Cardiac muscle cell (in vitro differentiated cells and primary cell): ENCODE measurements at regions not wholly inside any gene's neighbourhood (a gene's known extent, or its start where the extent isn't known, plus 50 kb on each side); places are given as distances from the start of the nearest gene placed in this dataset.

Experiments
- DNase-seq, 2 donors: peaks; one replicate each; pipeline versions ENCODE4 v3.0.0 to v3.0.0-alpha.2; 2010 to 2017; ENCODE audit warnings: low read depth in 1 of 2, low spot score in 1 of 2
- H3K27ac ChIP-seq: fragments of 200-600 bp; sonication (generic); 2 replicates; pipeline ENCODE4 v1.5.1; 2016
- H3K27me3 ChIP-seq: fragments of 200-600 bp; sonication (generic); 2 replicates; pipeline ENCODE4 v1.6.0; 2016; ENCODE audit warnings: control low read depth
- H3K36me3 ChIP-seq: fragments of 200-600 bp; sonication (generic); 2 replicates; pipeline ENCODE4 v1.5.1; 2016; ENCODE audit warnings: control low read depth
- H3K4me1 ChIP-seq: fragments of 200-600 bp; sonication (generic); 2 replicates; pipeline ENCODE4 v1.8.1; 2017; ENCODE audit warnings: low read depth, mild to moderate bottlenecking, mixed run types
- H3K4me3 ChIP-seq: fragments of 200-600 bp; sonication (generic); 2 replicates; pipeline ENCODE4 v1.5.1; 2016; ENCODE audit warnings: mild to moderate bottlenecking
- H3K9me3 ChIP-seq: fragments of 200-600 bp; sonication (generic); 2 replicates; pipeline ENCODE4 v1.5.1; 2017; ENCODE audit warnings: low read depth, mild to moderate bottlenecking, control low read depth
- TF ChIP-seq, protein P1 (sequence below): IDR thresholded peaks from 2 replicates; pipeline ENCODE4 v1.5.1; 2012; ENCODE audit warnings: low read depth, mild to moderate bottlenecking, low read length

DNA sequence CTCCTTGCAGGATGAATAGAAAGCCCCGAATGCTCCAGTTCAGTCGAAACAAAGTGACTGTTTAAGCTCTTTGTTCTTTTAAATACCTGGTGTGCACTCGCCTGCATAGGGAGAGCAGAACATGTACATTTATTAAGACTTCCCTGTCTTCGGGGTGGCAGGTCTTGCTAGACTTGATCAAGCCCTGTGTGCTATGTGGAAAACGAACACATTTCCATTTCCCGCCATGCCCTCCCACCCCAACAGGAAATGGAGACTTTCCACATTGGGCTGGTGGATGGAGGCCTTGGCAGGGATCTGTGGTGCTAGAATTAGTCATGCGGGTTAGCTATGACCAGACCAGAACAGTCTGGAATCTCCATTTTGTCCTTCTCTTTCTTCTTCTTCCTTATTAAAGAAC is 321.0 kb upstream of the THSD7B start:
- H3K27me3 ChIP-seq: no peaks in the 10 kb centered on the region
- TF ChIP-seq, protein P1, sequence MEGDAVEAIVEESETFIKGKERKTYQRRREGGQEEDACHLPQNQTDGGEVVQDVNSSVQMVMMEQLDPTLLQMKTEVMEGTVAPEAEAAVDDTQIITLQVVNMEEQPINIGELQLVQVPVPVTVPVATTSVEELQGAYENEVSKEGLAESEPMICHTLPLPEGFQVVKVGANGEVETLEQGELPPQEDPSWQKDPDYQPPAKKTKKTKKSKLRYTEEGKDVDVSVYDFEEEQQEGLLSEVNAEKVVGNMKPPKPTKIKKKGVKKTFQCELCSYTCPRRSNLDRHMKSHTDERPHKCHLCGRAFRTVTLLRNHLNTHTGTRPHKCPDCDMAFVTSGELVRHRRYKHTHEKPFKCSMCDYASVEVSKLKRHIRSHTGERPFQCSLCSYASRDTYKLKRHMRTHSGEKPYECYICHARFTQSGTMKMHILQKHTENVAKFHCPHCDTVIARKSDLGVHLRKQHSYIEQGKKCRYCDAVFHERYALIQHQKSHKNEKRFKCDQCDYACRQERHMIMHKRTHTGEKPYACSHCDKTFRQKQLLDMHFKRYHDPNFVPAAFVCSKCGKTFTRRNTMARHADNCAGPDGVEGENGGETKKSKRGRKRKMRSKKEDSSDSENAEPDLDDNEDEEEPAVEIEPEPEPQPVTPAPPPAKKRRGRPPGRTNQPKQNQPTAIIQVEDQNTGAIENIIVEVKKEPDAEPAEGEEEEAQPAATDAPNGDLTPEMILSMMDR: no peak
- no peak overlapping the region for H3K27ac ChIP-seq
- H3K4me1 ChIP-seq: no peaks in the 10 kb centered on the region
- no peaks in the 10 kb centered on the region for H3K36me3 ChIP-seq
- no peaks in the 10 kb centered on the region for H3K9me3 ChIP-seq
- no peak overlapping the region for H3K4me3 ChIP-seq
- no peak for DNase-seq

DNA sequence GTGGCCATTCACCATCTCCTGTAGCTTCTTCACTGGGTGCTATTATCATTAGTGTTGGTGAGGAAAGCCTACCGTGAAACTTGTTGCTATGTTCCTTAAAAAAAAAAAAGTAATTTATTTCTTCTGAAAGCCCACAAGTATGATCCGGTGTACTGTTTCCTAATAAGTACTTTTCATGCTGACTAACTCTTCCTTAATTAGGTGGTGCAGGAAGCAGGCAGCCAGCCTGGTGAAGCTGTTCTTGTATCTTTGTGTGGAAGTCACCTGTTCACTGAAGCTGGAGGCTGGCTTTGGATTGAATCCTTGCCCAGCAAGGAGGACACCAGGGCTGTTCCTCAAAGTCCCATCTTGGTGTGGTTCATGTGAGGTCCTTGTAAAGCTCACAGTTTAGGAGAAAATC is 321.7 kb upstream of the THSD7B start:
- H3K9me3 ChIP-seq: no peaks in the 10 kb centered on the region
- TF ChIP-seq, protein P1: no peak
- H3K27me3 ChIP-seq: no peaks in the 10 kb centered on the region
- H3K27ac ChIP-seq: no peak overlapping the region
- H3K4me3 ChIP-seq: no peak overlapping the region
- no peak for DNase-seq
- no peaks in the 10 kb centered on the region for H3K4me1 ChIP-seq
- no peaks in the 10 kb centered on the region for H3K36me3 ChIP-seq

DNA sequence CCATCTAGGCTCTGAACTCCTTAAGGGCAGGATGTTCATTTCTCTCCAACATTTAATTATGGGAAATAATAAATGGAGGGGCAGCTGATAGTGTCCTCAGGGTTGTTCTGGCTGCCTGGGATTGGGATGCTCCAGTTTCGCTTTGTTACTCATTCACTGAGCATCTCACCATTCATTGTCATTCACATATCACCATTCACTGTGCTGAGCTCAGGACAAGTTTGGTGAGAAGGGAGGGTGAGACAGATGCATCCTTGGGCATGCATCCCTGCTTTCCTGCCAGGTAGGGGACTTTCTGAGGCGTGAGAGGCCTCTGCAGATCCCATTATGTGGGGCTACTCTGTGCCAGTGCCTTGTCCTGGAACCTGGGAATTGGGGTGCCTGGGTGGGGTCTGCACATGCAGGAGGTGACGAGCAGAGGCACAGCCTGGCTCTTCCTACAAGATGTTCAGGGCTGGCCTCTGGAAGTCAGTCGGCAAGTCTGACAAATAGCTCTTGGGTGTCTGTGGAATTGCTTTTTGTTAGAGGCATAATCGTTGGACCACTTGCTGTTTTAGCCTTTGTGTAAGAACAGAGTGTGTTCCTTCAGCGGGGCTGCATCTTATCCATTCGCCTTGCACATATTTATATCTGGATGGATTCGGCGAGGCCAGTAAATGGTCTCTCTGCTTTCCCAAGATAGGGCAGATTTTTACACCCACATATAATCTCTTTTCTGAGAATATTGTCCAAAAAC is 323.2 kb upstream of the THSD7B start:
- no peaks in the 10 kb centered on the region for H3K36me3 ChIP-seq
- no peaks in the 10 kb centered on the region for H3K4me1 ChIP-seq
- DNase-seq: no peak
- H3K9me3 ChIP-seq: no peaks in the 10 kb centered on the region
- TF ChIP-seq, protein P1: no peak
- no peaks in the 10 kb centered on the region for H3K27me3 ChIP-seq
- H3K27ac ChIP-seq: no peak overlapping the region
- H3K4me3 ChIP-seq: no peak overlapping the region

DNA sequence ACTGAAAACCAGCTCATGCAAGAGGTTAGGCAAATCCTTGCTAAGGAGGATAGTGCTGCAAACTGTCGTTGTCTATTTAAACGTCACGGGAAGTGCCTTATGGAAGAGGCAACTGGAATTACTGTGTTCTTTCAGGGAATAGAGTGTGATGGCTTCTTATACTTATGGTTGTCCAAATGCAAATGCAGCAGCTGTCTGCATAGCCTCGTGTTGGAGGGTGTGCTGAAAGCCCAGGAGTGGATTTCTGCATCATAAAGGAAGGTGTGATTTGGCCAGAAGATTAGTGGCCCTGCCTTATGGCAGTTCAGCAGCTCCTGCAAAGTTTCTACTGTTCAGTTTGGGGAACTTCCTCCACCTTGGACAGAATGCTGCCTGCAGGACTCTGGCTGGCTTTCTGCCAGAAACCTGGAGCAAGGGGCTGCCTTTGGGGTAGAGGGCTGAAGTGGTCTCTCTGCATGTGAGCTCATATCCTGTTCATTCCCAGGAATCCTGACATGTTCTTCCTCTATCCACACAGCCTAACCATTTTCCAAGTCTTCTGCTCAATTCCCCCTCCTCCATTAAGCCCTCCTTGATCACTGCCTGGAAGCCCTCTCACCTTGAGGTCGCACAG is 321.2 kb upstream of the CXCR4 start:
- peak in 1 of 2 donors; percentile 9 for DNase-seq
- Histone ChIP-seq H3K4me3 (no peak overlapping the region), H3K27me3 (no peaks in the 10 kb centered on the region), H3K36me3 (no peaks in the 10 kb centered on the region), H3K9me3 (no peaks in the 10 kb centered on the region), H3K27ac (no peak overlapping the region), H3K4me1 (no peaks in the 10 kb centered on the region)
- TF ChIP-seq, protein P1: no peak

DNA sequence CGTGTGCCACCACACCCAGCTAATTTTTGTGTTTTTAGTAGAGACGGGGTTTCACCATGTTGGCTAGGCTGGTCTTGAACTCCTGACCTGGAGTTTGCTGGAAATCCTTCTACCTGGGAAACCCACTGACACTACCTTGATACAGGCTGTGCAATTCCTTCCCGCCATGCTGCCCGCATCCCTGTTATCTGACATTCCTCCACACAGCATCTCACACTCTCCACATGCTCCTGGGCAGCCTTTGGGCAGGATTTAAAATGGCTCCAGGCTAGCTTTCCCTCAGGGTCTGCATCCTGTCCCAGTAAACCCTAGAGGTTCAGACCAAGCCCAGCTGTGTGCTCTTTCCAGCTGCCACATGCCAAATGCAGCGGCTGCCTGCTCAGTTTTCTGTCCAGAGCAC is 319.5 kb upstream of the CXCR4 start:
- no peaks in the 10 kb centered on the region for H3K27me3 ChIP-seq
- TF ChIP-seq, protein P1: no peak
- H3K4me3 ChIP-seq: no peak overlapping the region
- H3K36me3 ChIP-seq: no peaks in the 10 kb centered on the region
- no peaks in the 10 kb centered on the region for H3K4me1 ChIP-seq
- no peak for DNase-seq
- no peak overlapping the region for H3K27ac ChIP-seq
- H3K9me3 ChIP-seq: no peaks in the 10 kb centered on the region
